Sciatic nerve (tissue), 2 donors: ENCODE measurements at regions not wholly inside any gene's neighbourhood (a gene's known extent, or its start where the extent isn't known, plus 50 kb on each side); places are given as distances from the start of the nearest gene placed in this dataset.
"Not testable (repeated sequence)": the region's sequence is repeated elsewhere in the genome, so short reads cannot be mapped to it uniquely, and the experiment has no call there.

Experiments
- ATAC-seq: fragments of 200-7000 bp; cut with Tn5 transposase; one replicate; pipeline ENCODE4 v1.9.1; 2020; ENCODE audit warnings: mild to moderate bottlenecking, moderate library complexity
- DNase-seq: peaks from one replicate; pipeline ENCODE4 v3.0.0-alpha.2; 2020; ENCODE audit warnings: low spot score
- intact Hi-C: fragments of 100-400 bp; cut with DNase I; formaldehyde crosslinking; loops from one replicate; pipeline ENCODE4 v1.14.2; 2022
- donor health status: DM: no; HTN: no; CAD: no.
- donor health status: DM: no; HTN: no; CAD: no.

- ATAC-seq (no peak), DNase-seq (no peak)
- intact Hi-C loops, result no loop called here
These were observed 399.3 kb upstream of the TRPC7 start for GRCh38 chr5:136764601-136765000.

DNA sequence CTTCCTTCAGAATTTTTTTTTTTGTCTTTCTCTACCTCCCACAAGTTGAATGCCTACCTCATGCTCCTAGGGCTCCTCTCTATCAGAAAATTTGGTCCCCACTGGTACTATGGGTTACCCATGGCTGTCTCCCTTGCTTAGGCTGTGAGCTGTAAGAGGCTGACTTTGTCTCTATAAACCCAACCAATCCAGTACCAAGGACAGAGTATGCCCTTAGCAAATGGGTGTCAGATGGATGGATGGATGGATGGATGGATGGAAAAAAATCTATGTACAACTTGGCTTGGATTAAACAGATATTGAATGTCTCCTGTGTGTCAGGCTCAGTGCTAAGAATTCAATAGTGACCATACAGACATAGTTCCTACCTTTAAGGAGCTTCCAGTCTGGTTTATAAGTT, 398.2 kb upstream of the TRPC7 start:
- intact Hi-C loops, result no loop called here
- DNase-seq (no peak), ATAC-seq (no peak)

GRCh38 chr5:136754216-136754615, 388.9 kb upstream of the TRPC7 start:
- no peak for ATAC-seq
- DNase-seq, result no peak
- intact Hi-C loops, result no loop called here

DNA sequence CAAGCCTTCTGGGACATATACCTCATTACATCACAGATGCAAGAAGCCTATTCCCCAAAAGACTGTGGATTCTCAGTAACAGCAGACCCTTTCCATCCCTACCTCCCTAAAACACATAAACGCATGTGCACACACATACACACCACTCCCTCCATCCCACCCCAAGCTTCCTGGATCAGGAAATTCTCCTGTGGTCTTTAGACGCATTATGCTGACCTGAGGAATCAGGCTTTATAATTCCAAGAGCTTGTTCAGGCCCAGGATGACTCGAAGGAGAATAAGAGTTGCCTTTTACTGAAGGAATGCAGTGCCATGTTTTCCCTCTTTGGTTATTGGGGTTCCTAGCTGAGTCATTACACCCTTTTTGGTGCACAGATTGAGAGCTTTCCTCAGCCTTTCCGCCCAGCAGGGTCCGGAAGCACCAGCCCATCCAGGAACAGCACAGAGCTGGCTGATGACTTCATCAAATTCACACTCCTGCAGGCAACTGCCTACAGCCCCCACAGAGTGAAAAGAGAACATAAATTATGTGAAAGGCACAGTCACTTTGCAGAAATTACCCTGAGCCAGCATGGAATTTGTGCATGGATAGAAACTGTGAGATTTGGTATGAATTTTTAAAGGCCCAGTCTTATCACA, 385.0 kb upstream of the TRPC7 start:
- no peak for DNase-seq
- intact Hi-C loops, result no loop called here
- ATAC-seq, result no peak

GRCh38 chr5:136749016-136749415, 383.7 kb upstream of the TRPC7 start:
- DNase-seq (no peak), ATAC-seq (no peak)
- intact Hi-C loops, result no loop called here

DNA sequence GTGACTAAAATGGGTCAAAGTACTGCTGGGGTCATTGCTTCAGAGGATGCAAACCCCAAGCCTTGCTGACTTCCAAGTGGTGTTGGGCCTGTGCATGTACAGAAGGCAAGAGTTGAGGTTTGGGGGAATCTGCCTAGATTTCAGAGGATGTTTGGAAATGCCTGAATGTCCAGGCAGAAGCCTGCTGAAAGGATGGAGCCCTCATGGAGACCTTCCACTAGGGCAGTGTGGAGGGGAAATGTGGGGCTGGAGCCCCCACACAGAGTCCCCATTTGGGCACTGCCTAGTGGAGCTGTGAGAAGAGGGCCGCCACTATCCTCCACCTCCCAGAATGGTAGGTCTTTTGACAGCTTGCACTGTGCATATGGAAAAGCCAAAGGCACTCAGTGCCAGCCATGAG, 377.7 kb upstream of the TRPC7 start:
- intact Hi-C loops, result no loop called here
- ATAC-seq, result no peak
- no peak for DNase-seq

- no peak for DNase-seq
- no peak for ATAC-seq
- intact Hi-C loops, result no loop called here
These were observed 374.9 kb upstream of the TRPC7 start for GRCh38 chr5:136740228-136740627.

DNA sequence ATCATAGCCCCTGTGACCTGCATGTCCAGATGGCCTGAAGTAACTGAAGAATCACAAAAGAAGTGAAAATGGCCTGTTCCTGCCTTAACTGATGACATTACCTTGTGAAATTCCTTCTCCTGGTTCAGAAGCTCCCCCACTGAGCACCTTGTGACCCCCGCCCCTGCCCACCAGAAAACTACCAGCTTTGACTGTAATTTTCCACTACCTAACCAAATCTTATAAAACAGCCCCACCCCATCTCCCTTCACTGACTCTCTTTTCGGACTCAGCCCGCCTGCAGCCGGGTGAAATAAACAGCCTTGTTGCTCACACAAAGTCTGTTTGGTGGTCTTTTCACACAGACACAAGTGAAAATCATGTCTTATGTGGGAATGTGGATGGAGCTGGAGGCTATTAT, 373.9 kb upstream of the TRPC7 start:
- intact Hi-C loops, ATAC-seq, DNase-seq: not testable (repeated sequence)

DNA sequence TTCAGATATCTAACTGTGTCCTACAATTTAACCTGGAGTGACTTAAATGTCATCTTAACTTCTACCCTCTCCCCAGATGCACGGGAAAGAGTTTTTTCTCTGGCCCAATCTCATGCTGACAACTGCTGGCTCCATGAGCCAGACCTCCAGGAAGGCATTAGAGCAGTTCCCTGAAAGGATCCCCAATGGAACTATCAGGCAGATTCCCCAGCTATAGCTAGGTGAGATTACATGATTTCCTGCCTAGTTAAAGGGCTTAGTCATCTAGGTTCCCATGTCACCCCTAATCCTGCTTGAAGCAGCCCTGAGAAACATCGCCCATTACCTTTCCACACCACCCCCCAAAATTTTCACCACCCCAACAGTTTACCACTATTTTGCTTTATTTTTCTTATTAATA, 373.5 kb upstream of the TRPC7 start:
- no peak for ATAC-seq
- intact Hi-C loops, result no loop called here
- no peak for DNase-seq

DNA sequence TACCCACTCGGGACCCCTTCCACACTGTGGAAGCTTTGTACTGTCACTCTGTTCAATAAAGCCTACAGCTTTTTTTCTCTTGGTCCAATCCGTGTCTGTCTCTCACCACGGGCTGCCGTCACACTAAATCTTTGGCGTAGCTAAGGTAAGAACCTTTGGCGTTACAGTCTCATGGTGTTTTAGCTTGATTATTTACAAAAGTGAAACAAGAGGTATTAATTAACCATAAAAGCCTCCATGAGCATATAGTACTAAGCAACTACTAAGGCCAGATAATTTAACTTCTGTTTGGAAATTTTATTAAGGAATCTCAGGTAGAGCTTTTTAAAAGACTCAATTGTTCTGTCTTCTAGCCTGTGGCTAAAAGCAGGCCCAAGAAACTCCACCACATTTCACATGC, 370.7 kb upstream of the TRPC7 start:
- intact Hi-C loops, result no loop called here
- ATAC-seq (no peak), DNase-seq (no peak)

DNA sequence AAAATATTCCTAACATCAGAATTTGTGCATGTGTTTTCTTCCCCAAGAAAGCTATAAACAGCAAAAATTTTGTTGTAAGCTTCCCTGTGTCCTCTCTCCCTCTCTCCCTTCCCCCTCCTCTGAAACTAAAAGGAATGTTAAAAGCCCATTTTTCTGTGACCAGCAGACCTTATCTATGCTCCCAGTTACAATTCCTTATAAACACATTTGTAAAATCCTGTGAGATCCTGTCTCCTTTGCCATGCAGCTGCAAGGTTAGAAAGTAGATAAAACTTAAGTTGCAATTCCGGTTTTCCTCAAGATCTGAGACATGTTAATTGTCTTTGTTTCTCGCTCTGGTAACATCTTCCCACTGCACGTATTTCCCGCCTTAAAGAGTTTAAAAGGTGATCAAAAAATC, 370.3 kb upstream of the TRPC7 start:
- DNase-seq, ATAC-seq, intact Hi-C loops: not testable (repeated sequence)

DNA sequence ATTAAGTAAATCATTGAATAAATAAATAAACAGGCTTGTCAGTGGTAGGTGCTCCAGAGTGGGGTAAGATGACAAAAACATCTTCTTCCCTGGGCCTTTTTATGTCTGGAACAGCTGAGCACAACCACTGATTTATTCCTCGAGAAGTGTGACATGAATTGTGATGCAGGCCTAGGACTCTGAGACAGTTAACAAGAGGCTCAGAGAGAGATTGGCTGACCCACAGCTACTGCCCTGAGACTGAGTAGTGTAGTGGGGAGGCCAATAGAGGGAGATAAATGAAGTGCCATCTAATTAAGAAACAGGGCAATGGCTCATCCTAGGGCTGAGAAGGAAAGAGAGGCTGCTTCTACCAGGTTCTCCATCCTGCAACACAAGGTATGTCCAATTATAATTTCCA, 369.3 kb upstream of the TRPC7 start:
- intact Hi-C loops, result no loop called here
- DNase-seq, result no peak
- ATAC-seq, result no peak

GRCh38 chr5:136732751-136733150, 367.4 kb upstream of the TRPC7 start:
- intact Hi-C loops, result no loop called here
- ATAC-seq, result no peak
- no peak for DNase-seq

- ATAC-seq (no peak), DNase-seq (no peak)
- intact Hi-C loops, result no loop called here
These were observed 366.0 kb upstream of the TRPC7 start for GRCh38 chr5:136731241-136731900.

DNA sequence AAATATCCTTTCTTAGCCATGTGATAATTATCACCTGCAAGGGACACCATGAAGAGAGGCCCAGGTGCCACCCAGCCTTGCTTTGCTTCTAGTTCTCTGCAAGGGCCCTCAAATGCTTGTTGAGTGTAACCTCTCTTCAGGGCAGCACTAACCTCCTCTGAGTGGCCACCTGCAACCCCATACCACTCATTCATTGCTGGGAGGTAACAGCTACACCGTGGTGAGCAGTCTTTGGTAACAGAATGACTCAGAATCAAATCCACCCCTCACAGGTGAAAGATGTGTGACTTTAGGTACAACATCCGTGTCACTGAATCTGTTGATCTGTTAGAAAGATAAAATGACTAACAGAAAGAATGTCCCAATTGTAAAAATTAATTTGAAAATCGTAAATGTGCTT, 365.1 kb upstream of the TRPC7 start:
- DNase-seq, result no peak
- ATAC-seq, result no peak
- intact Hi-C loops, result no loop called here

- intact Hi-C loops, result no loop called here
- ATAC-seq, result no peak
These were observed 364.6 kb upstream of the TRPC7 start for GRCh38 chr5:136729901-136730355.

DNA sequence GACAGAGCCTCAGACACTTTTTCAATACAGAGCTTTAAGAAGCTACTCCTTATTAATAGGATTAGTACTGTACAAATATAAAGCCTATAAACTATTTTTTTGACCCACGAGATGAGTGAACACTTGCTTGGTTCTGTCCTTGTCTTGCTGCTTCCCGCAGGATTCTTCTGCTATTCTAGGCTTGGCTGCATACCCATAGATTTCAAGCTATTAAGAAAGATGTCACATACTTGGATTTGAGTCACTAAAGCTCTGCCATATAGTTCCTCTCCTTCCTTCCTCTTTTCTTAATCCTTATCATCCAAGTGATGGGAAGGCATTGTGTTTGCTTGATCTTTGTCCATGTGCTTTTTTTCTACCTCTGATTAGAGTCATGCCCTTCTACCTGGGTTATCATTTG, 361.2 kb upstream of the TRPC7 start:
- DNase-seq (no peak), ATAC-seq (no peak)
- intact Hi-C loops, result no loop called here

More at GRCh38 chr5:136729901-136730355, 364.6 kb upstream of the TRPC7 start:
- no peak for DNase-seq

GRCh38 chr5:136724161-136724560, 358.8 kb upstream of the TRPC7 start:
- intact Hi-C loops, result no loop called here
- ATAC-seq (no peak), DNase-seq (no peak)

GRCh38 chr5:136722581-136722980, 357.2 kb upstream of the TRPC7 start:
- DNase-seq, result no peak
- intact Hi-C loops, result no loop called here

DNA sequence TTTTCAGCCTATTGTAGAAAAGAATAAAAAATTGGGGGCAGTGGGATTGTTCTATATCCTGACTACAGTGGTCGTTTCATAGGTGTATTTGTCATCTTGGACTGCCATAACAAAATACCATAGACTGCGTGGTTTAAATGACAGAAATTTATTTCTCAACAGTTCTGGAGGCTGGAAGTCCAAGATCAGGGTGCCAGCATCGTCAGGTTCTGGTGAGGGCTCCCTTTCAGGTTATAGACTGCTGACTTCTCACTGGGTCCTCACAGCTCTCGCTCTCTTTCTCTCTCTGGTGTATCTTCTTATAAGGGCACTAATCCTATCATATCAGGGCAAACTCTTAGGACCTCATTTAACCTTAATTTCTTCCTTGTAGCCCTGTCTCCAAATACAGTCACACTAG, 356.7 kb upstream of the TRPC7 start:
- ATAC-seq, result no peak
- DNase-seq, result no peak
- intact Hi-C loops, result no loop called here

More at GRCh38 chr5:136722581-136722980, 357.2 kb upstream of the TRPC7 start:
- no peak for ATAC-seq

GRCh38 chr5:136720674-136721073, 355.3 kb upstream of the TRPC7 start:
- DNase-seq (no peak), ATAC-seq (no peak)
- intact Hi-C loops, result no loop called here
